Activated CD4-positive, alpha-beta T cell treated with anti-CD3 and anti-CD28 coated beads for 36 hours (primary cell): ENCODE measurements at regions not wholly inside any gene's neighbourhood (a gene's known extent, or its start where the extent isn't known, plus 50 kb on each side); places are given as distances from the start of the nearest gene placed in this dataset.

ENCODE experiments used
- ATAC-seq: fragments of 200-7000 bp; cut with Tn5 transposase; one replicate; pipeline ENCODE4 v1.10.0; 2021; ENCODE audit warnings: mild to moderate bottlenecking, moderate library complexity
- CTCF ChIA-PET: fragments of 350-600 bp; sonication (Branson Sonifier 250); formaldehyde crosslinking; loops from one replicate; lab custom pipeline; 2021; ENCODE audit warnings: antibody characterized with exemption; lab: Charles Lee
- POLR2A ChIA-PET: fragments of 350-600 bp; sonication (Branson Sonifier 250); formaldehyde crosslinking; loops from one replicate; lab custom pipeline; 2021; ENCODE audit warnings: antibody characterized with exemption, inconsistent platforms; lab: Charles Lee
- DNase-seq: peaks from one replicate; pipeline ENCODE4 v3.0.0-alpha.2; 2020
- H3K27ac Mint-ChIP-seq: one replicate; pipeline ENCODE4 v1.8.0; 2021; ENCODE audit warnings: mixed read lengths
- H3K27me3 Mint-ChIP-seq: one replicate; pipeline ENCODE4 v1.8.0; 2021; ENCODE audit warnings: mixed read lengths
- H3K36me3 Mint-ChIP-seq: one replicate; pipeline ENCODE4 v1.8.0; 2021; ENCODE audit warnings: low read depth, mixed read lengths
- H3K4me1 Mint-ChIP-seq: one replicate; pipeline ENCODE4 v1.8.0; 2021; ENCODE audit warnings: mixed read lengths
- H3K4me3 Mint-ChIP-seq: one replicate; pipeline ENCODE4 v1.8.0; 2021; ENCODE audit warnings: mild to moderate bottlenecking, moderate library complexity, mixed read lengths
- H3K9me3 Mint-ChIP-seq: one replicate; pipeline ENCODE4 v1.8.0; 2021; ENCODE audit warnings: low read depth, mixed read lengths
- intact Hi-C, 2 experiments: fragments of 100-400 bp; cut with DNase I in 1 of 2; cut with micrococcal nuclease in 1 of 2; formaldehyde crosslinking; loops; one replicate each; pipeline versions ENCODE4 v1.14.2 to v1.15.1; 2022 to 2024; cut with DNase I, micrococcal nuclease

DNA sequence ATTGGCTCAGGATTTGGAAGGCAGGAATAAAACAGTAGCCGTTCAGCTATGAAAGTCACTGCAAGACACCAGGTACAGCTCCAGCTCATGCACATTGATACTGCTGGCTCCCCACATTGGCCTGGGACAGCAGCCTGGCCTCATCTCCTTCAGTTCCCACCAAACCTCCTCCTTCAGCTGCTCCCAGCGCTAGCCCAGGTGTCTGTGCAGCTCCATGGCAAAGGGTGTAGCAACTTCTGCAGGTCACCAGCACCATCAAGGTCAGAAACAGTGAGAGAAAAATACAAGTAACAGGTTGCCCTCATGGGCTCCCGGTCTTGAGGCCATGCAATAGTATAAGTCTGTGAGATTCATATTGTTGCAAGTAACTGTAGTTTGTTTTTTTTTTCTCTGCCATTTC lies 216.7 kb upstream of the CTAGE1 start:
- no peak overlapping the region for H3K4me3 Mint-ChIP-seq
- CTCF ChIA-PET, result interaction anchor here (0.7 kb wide), 1 partner anchor 10 kb away, joined by 4 read pairs; no protein-coding TSS in a partner anchor
- ATAC-seq, result no peak
- peaks cover 2% of the 10 kb centered on the region for H3K27me3 Mint-ChIP-seq
- no peaks in the 10 kb centered on the region for H3K4me1 Mint-ChIP-seq
- DNase-seq, result no peak
- intact Hi-C loops, result no loop called here
- peaks cover 9% of the 10 kb centered on the region for H3K9me3 Mint-ChIP-seq
- H3K27ac Mint-ChIP-seq, result no peak overlapping the region
- POLR2A ChIA-PET, result no interaction called here
- no peaks in the 10 kb centered on the region for H3K36me3 Mint-ChIP-seq

DNA sequence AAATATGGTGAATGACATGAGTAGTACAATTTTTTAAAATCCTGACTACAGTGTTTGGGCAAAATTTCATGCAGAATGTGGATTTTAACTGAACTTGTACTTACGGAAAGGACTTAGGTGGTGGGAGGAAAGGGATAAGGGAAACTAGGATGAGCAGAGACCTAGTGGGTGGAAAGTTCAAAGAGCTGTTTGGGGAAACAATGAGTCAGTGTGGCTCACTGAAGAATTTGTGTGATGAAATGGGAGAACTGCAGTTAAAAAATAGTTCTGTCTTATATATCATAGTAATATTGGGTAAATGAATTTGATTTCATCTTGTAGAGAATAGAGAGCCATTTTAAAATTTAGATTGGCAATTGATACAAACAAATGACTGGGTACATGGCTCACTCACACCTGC lies 220.1 kb upstream of the CTAGE1 start:
- POLR2A ChIA-PET, result no interaction called here
- DNase-seq (no peak), ATAC-seq (no peak)
- intact Hi-C loops, result no loop called here
- H3K4me3 Mint-ChIP-seq, result no peak overlapping the region
- H3K27me3 Mint-ChIP-seq, result peaks cover 2% of the 10 kb centered on the region
- peaks cover 9% of the 10 kb centered on the region for H3K9me3 Mint-ChIP-seq
- no peaks in the 10 kb centered on the region for H3K36me3 Mint-ChIP-seq
- H3K4me1 Mint-ChIP-seq, result no peaks in the 10 kb centered on the region
- H3K27ac Mint-ChIP-seq, result no peak overlapping the region
- CTCF ChIA-PET, result no interaction called here

DNA sequence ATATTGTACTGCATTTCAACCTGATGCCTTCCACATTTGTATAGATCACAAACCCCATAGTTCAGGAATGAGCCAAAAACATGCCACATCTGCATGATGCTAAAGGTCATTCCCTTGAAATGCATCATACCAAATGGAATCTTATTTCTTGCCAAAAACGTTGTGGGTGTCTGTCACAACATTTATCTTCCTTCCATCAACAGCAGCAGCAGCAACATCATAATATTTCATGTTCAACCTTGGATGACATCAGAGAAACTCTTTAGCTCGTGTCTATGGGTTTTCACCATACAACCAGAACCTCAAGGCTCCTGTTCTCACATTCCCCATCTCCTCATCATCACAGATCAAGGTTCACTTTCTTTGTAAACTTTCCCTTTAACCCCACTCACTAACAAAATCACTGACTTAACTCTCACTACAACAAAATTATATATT lies 221.3 kb upstream of the CTAGE1 start:
- no peaks in the 10 kb centered on the region for H3K4me1 Mint-ChIP-seq
- H3K27ac Mint-ChIP-seq, result no peak overlapping the region
- no peak overlapping the region for H3K4me3 Mint-ChIP-seq
- no peak for ATAC-seq
- peaks cover 4% of the 10 kb centered on the region for H3K27me3 Mint-ChIP-seq
- no peaks in the 10 kb centered on the region for H3K36me3 Mint-ChIP-seq
- H3K9me3 Mint-ChIP-seq, result peaks cover 9% of the 10 kb centered on the region
- POLR2A ChIA-PET, result no interaction called here
- intact Hi-C loops, result no loop called here
- CTCF ChIA-PET, result no interaction called here
- DNase-seq, result no peak

GRCh38 chr18:22639561-22639960 lies 221.8 kb upstream of the CTAGE1 start:
- Mint-ChIP-seq H3K9me3 (peaks cover 9% of the 10 kb centered on the region), H3K27me3 (peaks cover 4% of the 10 kb centered on the region), H3K4me1 (no peaks in the 10 kb centered on the region), H3K27ac (no peak overlapping the region), H3K36me3 (no peaks in the 10 kb centered on the region), H3K4me3 (no peak overlapping the region)
- ATAC-seq (no peak), DNase-seq (no peak)
- ChIA-PET CTCF (no interaction called here), POLR2A (no interaction called here)
- intact Hi-C loops, result no loop called here

DNA sequence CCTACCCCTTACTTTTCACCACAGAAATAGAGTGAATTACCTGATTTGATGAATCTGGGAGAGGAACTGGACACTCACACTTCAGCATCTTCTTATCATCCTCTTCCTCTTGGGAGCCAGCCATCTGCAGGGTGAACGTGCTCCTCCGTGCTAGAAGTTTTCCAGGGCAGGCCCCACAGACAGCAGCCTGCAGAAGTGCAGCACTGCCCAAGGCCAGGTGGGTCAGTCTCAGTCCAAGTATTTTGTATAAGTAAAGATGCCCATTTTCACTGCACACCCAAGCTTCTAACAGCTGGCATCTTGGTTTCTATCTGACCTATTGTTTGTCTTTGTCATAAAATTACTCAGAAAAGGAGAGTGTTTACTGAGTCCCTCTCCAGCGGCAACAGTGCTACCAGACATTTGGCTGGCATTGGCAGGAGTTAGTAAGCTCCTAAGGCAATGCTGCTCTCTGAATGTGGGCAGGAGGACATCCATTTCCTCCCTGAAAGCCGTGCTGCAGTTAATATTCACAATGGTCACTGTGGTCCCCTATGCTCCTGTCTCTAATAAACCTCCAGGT lies 222.6 kb upstream of the CTAGE1 start:
- H3K4me3 Mint-ChIP-seq, result no peak overlapping the region
- ChIA-PET CTCF (no interaction called here), POLR2A (no interaction called here)
- DNase-seq (no peak), ATAC-seq (no peak)
- no peaks in the 10 kb centered on the region for H3K36me3 Mint-ChIP-seq
- H3K27ac Mint-ChIP-seq, result no peak overlapping the region
- no peaks in the 10 kb centered on the region for H3K4me1 Mint-ChIP-seq
- peaks cover 2% of the 10 kb centered on the region for H3K27me3 Mint-ChIP-seq
- intact Hi-C loops, result no loop called here
- peaks cover 9% of the 10 kb centered on the region for H3K9me3 Mint-ChIP-seq

- CTCF ChIA-PET, result no interaction called here
- Mint-ChIP-seq H3K4me3 (no peak overlapping the region), H3K9me3 (peaks cover 3% of the 10 kb centered on the region), H3K36me3 (no peaks in the 10 kb centered on the region), H3K27ac (no peak overlapping the region), H3K27me3 (peaks cover 1% of the 10 kb centered on the region), H3K4me1 (no peaks in the 10 kb centered on the region)
- DNase-seq (no peak), ATAC-seq (no peak)
- POLR2A ChIA-PET, result no interaction called here
- intact Hi-C loops, result no loop called here
These were observed 224.2 kb upstream of the CTAGE1 start for GRCh38 chr18:22641958-22642357.

DNA sequence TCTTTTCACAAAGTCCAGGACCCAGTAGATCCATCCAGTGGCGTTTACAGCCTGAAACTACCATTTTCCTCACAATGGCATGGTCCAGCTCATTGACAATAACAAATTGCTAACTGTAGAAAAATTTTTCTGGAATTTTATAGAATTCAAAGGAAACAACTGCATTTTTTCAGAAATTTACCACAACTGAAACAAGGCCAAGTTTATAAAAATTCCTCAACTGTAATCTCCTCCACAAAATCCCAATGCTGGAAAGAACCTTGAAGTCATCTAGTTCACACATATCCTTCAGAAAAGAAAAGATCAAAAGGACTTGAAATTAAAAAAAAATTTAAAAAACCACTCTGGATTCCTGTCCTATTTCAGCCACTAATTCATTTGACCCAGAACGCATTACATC lies 226.0 kb upstream of the CTAGE1 start:
- DNase-seq (no peak), ATAC-seq (no peak)
- no peaks in the 10 kb centered on the region for H3K4me1 Mint-ChIP-seq
- H3K27me3 Mint-ChIP-seq, result peaks cover 1% of the 10 kb centered on the region
- no peak overlapping the region for H3K4me3 Mint-ChIP-seq
- H3K27ac Mint-ChIP-seq, result no peak overlapping the region
- intact Hi-C loops, result no loop called here
- no peaks in the 10 kb centered on the region for H3K36me3 Mint-ChIP-seq
- peaks cover 3% of the 10 kb centered on the region for H3K9me3 Mint-ChIP-seq
- ChIA-PET POLR2A (no interaction called here), CTCF (no interaction called here)

DNA sequence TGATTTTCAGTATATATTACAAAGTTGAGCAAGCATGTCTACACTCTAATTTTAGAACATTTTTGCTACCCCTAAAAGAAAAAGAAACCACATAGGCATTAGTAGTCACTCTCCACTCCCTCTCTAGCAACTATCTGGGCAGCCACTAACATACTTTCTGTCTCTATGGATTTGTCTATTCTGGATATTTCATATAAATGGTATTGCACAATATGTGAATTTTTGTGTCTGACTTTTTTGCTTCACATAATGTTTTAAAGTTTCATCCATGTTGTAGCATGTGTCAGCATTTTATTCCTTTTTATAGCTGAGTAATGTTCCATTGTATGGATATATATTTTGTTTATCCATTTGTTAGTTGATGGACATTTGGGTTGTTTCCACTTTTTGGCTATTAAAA lies 232.5 kb upstream of the CTAGE1 start:
- Mint-ChIP-seq H3K27ac (no peak overlapping the region), H3K4me3 (no peak overlapping the region), H3K4me1 (no peaks in the 10 kb centered on the region), H3K9me3 (peaks cover 12% of the 10 kb centered on the region), H3K36me3 (no peaks in the 10 kb centered on the region), H3K27me3 (peaks cover 2% of the 10 kb centered on the region)
- intact Hi-C loops, result no loop called here
- ChIA-PET CTCF (interaction anchor here (0.7 kb wide), 1 partner anchor 10 kb away, joined by 3 read pairs; no protein-coding TSS in a partner anchor), POLR2A (no interaction called here)
- no peak for DNase-seq
- ATAC-seq, result no peak

- DNase-seq, result no peak
These were observed 239.9 kb upstream of the CTAGE1 start for GRCh38 chr18:22657619-22658018.

GRCh38 chr18:22658318-22658717 lies 240.6 kb upstream of the CTAGE1 start:
- no peaks in the 10 kb centered on the region for H3K36me3 Mint-ChIP-seq
- no peak overlapping the region for H3K4me3 Mint-ChIP-seq
- H3K27me3 Mint-ChIP-seq, result peaks cover 2% of the 10 kb centered on the region
- CTCF ChIA-PET, result interaction anchor here (0.7 kb wide), 1 partner anchor 25 kb away, joined by 5 read pairs; no protein-coding TSS in a partner anchor
- peaks cover 31% of the 10 kb centered on the region for H3K9me3 Mint-ChIP-seq
- ATAC-seq, result no peak
- DNase-seq, result no peak
- intact Hi-C loops, result no loop called here
- no peak overlapping the region for H3K27ac Mint-ChIP-seq
- H3K4me1 Mint-ChIP-seq, result no peaks in the 10 kb centered on the region
- POLR2A ChIA-PET, result no interaction called here

More at GRCh38 chr18:22657619-22658018, 239.9 kb upstream of the CTAGE1 start:
- POLR2A ChIA-PET, result no interaction called here
- ATAC-seq, result no peak
- peaks cover 30% of the 10 kb centered on the region for H3K9me3 Mint-ChIP-seq
- H3K36me3 Mint-ChIP-seq, result no peaks in the 10 kb centered on the region
- H3K27me3 Mint-ChIP-seq, result peaks cover 2% of the 10 kb centered on the region
- H3K4me1 Mint-ChIP-seq, result no peaks in the 10 kb centered on the region
- H3K4me3 Mint-ChIP-seq, result no peak overlapping the region
- H3K27ac Mint-ChIP-seq, result no peak overlapping the region
- intact Hi-C loops, result no loop called here
- CTCF ChIA-PET, result no interaction called here

GRCh38 chr18:22663378-22663777 lies 245.7 kb upstream of the CTAGE1 start:
- ChIA-PET POLR2A (no interaction called here), CTCF (interaction anchor here (0.6 kb wide), 1 partner anchor 1085 kb away, joined by 5 read pairs; no protein-coding TSS in a partner anchor)
- Mint-ChIP-seq H3K36me3 (peaks cover 2% of the 10 kb centered on the region), H3K9me3 (peaks cover 30% of the 10 kb centered on the region), H3K4me1 (no peaks in the 10 kb centered on the region), H3K27ac (no peak overlapping the region), H3K4me3 (no peak overlapping the region), H3K27me3 (no peaks in the 10 kb centered on the region)
- ATAC-seq (no peak), DNase-seq (no peak)
- intact Hi-C loops, result no loop called here

- ATAC-seq, result no peak
- Mint-ChIP-seq H3K9me3 (peaks cover 25% of the 10 kb centered on the region), H3K4me3 (no peak overlapping the region), H3K27me3 (no peaks in the 10 kb centered on the region), H3K27ac (no peak overlapping the region), H3K36me3 (peaks cover 2% of the 10 kb centered on the region), H3K4me1 (no peaks in the 10 kb centered on the region)
- ChIA-PET CTCF (no interaction called here), POLR2A (no interaction called here)
- intact Hi-C loops, result no loop called here
- DNase-seq, result no peak
These were observed 248.8 kb upstream of the CTAGE1 start for GRCh38 chr18:22666411-22666940.
